Liver (tissue), 7 donors: ENCODE measurements at regions not wholly inside any gene's neighbourhood (a gene's known extent, or its start where the extent isn't known, plus 50 kb on each side); places are given as distances from the start of the nearest gene placed in this dataset.

Experiments used
- DNase-seq: peaks from one replicate; pipeline ENCODE4 v3.0.0-alpha.2; 2017; ENCODE audit warnings: low spot score
- H3K27ac ChIP-seq, 2 donors: one replicate each; pipeline ENCODE4 v1.7.0; 2013; ENCODE audit warnings: inconsistent platforms in 2 of 2, low read length in 2 of 2, control low read depth in 1 of 2, low read depth in 1 of 2, mild to moderate bottlenecking in 1 of 2
- H3K27me3 ChIP-seq, 4 donors: one replicate each; pipeline versions ENCODE4 v1.6.1 to v1.7.0; 2013; ENCODE audit warnings: low read length in 3 of 4, inconsistent platforms in 1 of 4, mild to moderate bottlenecking in 1 of 4, moderate library complexity in 1 of 4; ENCODE audit not compliant: control insufficient read depth in 4 of 4, insufficient read depth in 4 of 4
- H3K36me3 ChIP-seq, 4 donors: one replicate each; pipeline versions ENCODE4 v1.6.1 to v1.7.0; 2013; ENCODE audit warnings: low read length in 3 of 4, mild to moderate bottlenecking in 3 of 4, low read depth in 1 of 4, moderate library complexity in 1 of 4; ENCODE audit not compliant: control insufficient read depth in 4 of 4, insufficient read depth in 3 of 4
- H3K4me1 ChIP-seq, 4 donors: one replicate each; pipeline versions ENCODE4 v1.6.1 to v1.7.0; 2013; ENCODE audit warnings: low read length in 3 of 4, mild to moderate bottlenecking in 3 of 4, moderate library complexity in 1 of 4; ENCODE audit not compliant: control insufficient read depth in 4 of 4, insufficient read depth in 4 of 4
- H3K4me3 ChIP-seq, 3 donors: one replicate each; pipeline versions ENCODE4 v1.6.1 to v1.7.0; 2013; ENCODE audit warnings: low read length in 3 of 3, control low read depth in 1 of 3, low read depth in 1 of 3, mild to moderate bottlenecking in 1 of 3
- H3K9ac ChIP-seq, 2 donors: one replicate each; pipeline ENCODE4 v1.7.0; 2013; ENCODE audit warnings: low read length in 2 of 2, mild to moderate bottlenecking in 2 of 2, moderate library complexity in 2 of 2, control low read depth in 1 of 2, low read depth in 1 of 2
- H3K9me3 ChIP-seq, 4 donors: one replicate each; pipeline versions ENCODE4 v1.6.1 to v1.7.0; 2013; ENCODE audit warnings: low read length in 3 of 4; ENCODE audit not compliant: control insufficient read depth in 4 of 4
- ATF3 ChIP-seq: IDR thresholded peaks from 2 replicates; pipeline ENCODE4 v1.6.1; 2016; ENCODE audit warnings: antibody characterized with exemption
- EGR1 ChIP-seq, 2 donors: IDR thresholded peaks; 2 replicates each; pipeline ENCODE4 v1.6.1; 2016 to 2018; ENCODE audit warnings: antibody characterized with exemption in 2 of 2, low read depth in 2 of 2
- FOXA1 ChIP-seq: IDR thresholded peaks from 2 replicates; pipeline ENCODE4 v1.6.1; 2016; ENCODE audit warnings: antibody characterized with exemption
- FOXA2 ChIP-seq: IDR thresholded peaks from 2 replicates; pipeline ENCODE4 v1.6.1; 2016; ENCODE audit warnings: antibody characterized with exemption
- GABPA ChIP-seq, 2 donors: IDR thresholded peaks in 1 of 2; conservative IDR thresholded peaks in 1 of 2; 2 replicates each; pipeline ENCODE4 v1.6.1; 2016; ENCODE audit warnings: antibody characterized with exemption in 2 of 2, mild to moderate bottlenecking in 1 of 2, moderate library complexity in 1 of 2
- HNF4A ChIP-seq, 2 donors: conservative IDR thresholded peaks; 2 replicates each; pipeline ENCODE4 v1.6.1; 2016; ENCODE audit warnings: antibody characterized with exemption in 2 of 2, mild to moderate bottlenecking in 2 of 2
- HNF4G ChIP-seq: IDR thresholded peaks from 2 replicates; pipeline ENCODE4 v1.6.1; 2016; ENCODE audit warnings: antibody characterized with exemption
- JUND ChIP-seq, 2 donors: IDR thresholded peaks; 2 replicates each; pipeline ENCODE4 v1.6.1; 2016; ENCODE audit warnings: antibody characterized with exemption in 2 of 2
- MAX ChIP-seq: IDR thresholded peaks from 2 replicates; pipeline ENCODE4 v1.6.1; 2016; ENCODE audit warnings: antibody characterized with exemption
- RAD21 ChIP-seq, 2 donors: IDR thresholded peaks; 2 replicates each; pipeline ENCODE4 v1.6.1; 2016; ENCODE audit warnings: antibody characterized with exemption in 2 of 2, mild to moderate bottlenecking in 2 of 2
- RXRA ChIP-seq, 2 donors: IDR thresholded peaks; 2 replicates each; pipeline ENCODE4 v1.6.1; 2017 to 2018; ENCODE audit warnings: antibody characterized with exemption in 2 of 2, mild to moderate bottlenecking in 1 of 2
- TAF1 ChIP-seq: conservative IDR thresholded peaks from 2 replicates; pipeline ENCODE4 v1.6.1; 2016; ENCODE audit warnings: antibody characterized with exemption, mild to moderate bottlenecking
- YY1 ChIP-seq: IDR thresholded peaks from 2 replicates; pipeline ENCODE4 v1.6.1; 2016; ENCODE audit warnings: antibody characterized with exemption, mild to moderate bottlenecking
- WGBS: extraction: QIAGEN DNeasy Blood & Tissue Kit; methylation state at CpG from one replicate; pipeline ENCODE4 v1.1.7; 2013; 5-methylcytosine and 5-hydroxymethylcytosine counted together
- TF ChIP-seq, protein P1 (sequence below): IDR thresholded peaks from 2 replicates; pipeline ENCODE4 v1.6.1; 2016; ENCODE audit warnings: antibody characterized with exemption, mild to moderate bottlenecking
- donor health status: healthy.
- donor health status: healthy.
- donor health status: healthy.
- donor health status: healthy.

- Histone ChIP-seq H3K4me3 (no peak overlapping the region), H3K27me3 (no peaks in the 10 kb centered on the region), H3K27ac (no peak overlapping the region), H3K9ac (no peak overlapping the region), H3K36me3 (no peaks in the 10 kb centered on the region), H3K9me3 (peaks cover 0 to 8% (median 2%) of the 10 kb centered on the region in 4 donors), H3K4me1 (no peaks in the 10 kb centered on the region)
- 82% methylated on average over 1 of the region's 1 CpG for WGBS
- DNase-seq: no peak
- TF ChIP-seq GABPA (IDR thresholded peaks at IDR 0.05 in 1 of 2, conservative IDR thresholded peaks at IDR 0.05 in 1 of 2) (no peak), RAD21 (IDR thresholded peaks at IDR 0.05) (no peak), HNF4A (conservative IDR thresholded peaks at IDR 0.05) (no peak), ATF3 (no peak), EGR1 (IDR thresholded peaks at IDR 0.05; ENCODE audit: low read depth in 2 of 2) (no peak), TAF1 (no peak), JUND (IDR thresholded peaks at IDR 0.05) (no peak)
- TF ChIP-seq, protein P1, sequence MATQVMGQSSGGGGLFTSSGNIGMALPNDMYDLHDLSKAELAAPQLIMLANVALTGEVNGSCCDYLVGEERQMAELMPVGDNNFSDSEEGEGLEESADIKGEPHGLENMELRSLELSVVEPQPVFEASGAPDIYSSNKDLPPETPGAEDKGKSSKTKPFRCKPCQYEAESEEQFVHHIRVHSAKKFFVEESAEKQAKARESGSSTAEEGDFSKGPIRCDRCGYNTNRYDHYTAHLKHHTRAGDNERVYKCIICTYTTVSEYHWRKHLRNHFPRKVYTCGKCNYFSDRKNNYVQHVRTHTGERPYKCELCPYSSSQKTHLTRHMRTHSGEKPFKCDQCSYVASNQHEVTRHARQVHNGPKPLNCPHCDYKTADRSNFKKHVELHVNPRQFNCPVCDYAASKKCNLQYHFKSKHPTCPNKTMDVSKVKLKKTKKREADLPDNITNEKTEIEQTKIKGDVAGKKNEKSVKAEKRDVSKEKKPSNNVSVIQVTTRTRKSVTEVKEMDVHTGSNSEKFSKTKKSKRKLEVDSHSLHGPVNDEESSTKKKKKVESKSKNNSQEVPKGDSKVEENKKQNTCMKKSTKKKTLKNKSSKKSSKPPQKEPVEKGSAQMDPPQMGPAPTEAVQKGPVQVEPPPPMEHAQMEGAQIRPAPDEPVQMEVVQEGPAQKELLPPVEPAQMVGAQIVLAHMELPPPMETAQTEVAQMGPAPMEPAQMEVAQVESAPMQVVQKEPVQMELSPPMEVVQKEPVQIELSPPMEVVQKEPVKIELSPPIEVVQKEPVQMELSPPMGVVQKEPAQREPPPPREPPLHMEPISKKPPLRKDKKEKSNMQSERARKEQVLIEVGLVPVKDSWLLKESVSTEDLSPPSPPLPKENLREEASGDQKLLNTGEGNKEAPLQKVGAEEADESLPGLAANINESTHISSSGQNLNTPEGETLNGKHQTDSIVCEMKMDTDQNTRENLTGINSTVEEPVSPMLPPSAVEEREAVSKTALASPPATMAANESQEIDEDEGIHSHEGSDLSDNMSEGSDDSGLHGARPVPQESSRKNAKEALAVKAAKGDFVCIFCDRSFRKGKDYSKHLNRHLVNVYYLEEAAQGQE: no peak
These were observed 171.4 kb downstream of the IRX5 start for GRCh38 chr16:55102077-55102476.

DNA sequence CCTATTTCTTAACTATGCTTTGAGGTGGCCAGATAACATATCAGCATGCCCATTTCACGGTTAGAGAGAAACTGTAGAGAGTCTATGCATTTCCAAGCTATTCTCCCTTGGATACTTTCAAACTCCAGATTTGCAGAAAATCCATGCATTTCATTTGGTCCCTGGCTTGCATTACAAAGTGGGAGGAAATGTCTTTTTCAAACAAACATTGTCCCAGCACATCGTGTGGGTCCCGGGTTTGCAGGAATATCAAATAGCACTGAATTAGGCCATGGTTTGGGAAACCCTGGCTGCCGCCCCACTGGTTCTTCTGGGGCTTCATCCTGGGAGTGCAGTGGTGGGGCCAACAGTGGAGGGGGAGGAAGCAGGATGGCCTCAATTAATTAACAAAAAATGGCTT is 171.9 kb downstream of the IRX5 start:
- Histone ChIP-seq H3K27me3 (no peaks in the 10 kb centered on the region), H3K9ac (no peak overlapping the region), H3K27ac (no peak overlapping the region), H3K4me1 (no peaks in the 10 kb centered on the region), H3K4me3 (no peak overlapping the region), H3K9me3 (peaks cover 0 to 8% (median 2%) of the 10 kb centered on the region in 4 donors), H3K36me3 (no peaks in the 10 kb centered on the region)
- no peak for DNase-seq
- 68% methylated on average over 4 of the region's 4 CpGs for WGBS
- no peak for TF ChIP-seq HNF4G
- TF ChIP-seq ATF3: no peak
- no peak for TF ChIP-seq FOXA2
- TF ChIP-seq FOXA1: no peak

- Histone ChIP-seq H3K4me3 (no peak overlapping the region), H3K9ac (no peak overlapping the region), H3K36me3 (no peaks in the 10 kb centered on the region), H3K27ac (no peak overlapping the region), H3K4me1 (peaks cover 0 to 3% (median 2%) of the 10 kb centered on the region in 4 donors), H3K9me3 (no peaks in the 10 kb centered on the region), H3K27me3 (no peaks in the 10 kb centered on the region)
- no peak for DNase-seq
- TF ChIP-seq HNF4G: no peak
- no peak for TF ChIP-seq FOXA2
- peak; percentile 65 to 67 for TF ChIP-seq HNF4A (conservative IDR thresholded peaks at IDR 0.05)
- TF ChIP-seq EGR1 (IDR thresholded peaks at IDR 0.05; ENCODE audit: low read depth in 2 of 2): no peak
- peak in 1 of 2 donors; percentile 47 for TF ChIP-seq RXRA (IDR thresholded peaks at IDR 0.05)
- no peak for TF ChIP-seq RAD21 (IDR thresholded peaks at IDR 0.05)
- TF ChIP-seq MAX: no peak
- TF ChIP-seq, protein P1: no peak
- TF ChIP-seq FOXA1: no peak
- TF ChIP-seq YY1: no peak
- WGBS: 55% methylated on average over 3 of the region's 3 CpGs
These were observed 177.2 kb downstream of the IRX5 start for GRCh38 chr16:55107851-55108250.
